ENCODE measurements at regions not wholly inside any gene's neighbourhood (a gene's known extent, or its start where the extent isn't known, plus 50 kb on each side); places are given as distances from the start of the nearest gene placed in this dataset.

DNA sequence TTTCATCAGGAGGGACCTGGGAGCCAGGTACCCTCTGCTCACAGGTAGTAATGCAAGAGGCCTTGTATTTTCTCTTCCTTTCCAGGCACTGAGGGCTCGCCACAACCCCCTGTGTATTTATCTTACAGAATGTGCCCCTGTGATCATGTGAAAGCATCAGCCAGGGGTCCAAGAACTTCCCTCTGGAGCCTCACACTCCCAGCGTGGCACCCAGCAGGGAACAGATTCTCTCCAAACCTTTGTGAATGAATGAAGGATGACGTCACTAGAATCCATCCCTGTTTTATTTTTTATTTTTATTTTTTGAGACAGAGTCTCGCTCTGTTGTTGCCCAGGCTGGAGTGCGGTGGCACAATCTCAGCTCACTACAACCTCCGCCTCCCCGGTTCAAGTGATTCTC, 107.3 kb upstream of the IER5L start:
- TF ChIP-seq, protein P1, sequence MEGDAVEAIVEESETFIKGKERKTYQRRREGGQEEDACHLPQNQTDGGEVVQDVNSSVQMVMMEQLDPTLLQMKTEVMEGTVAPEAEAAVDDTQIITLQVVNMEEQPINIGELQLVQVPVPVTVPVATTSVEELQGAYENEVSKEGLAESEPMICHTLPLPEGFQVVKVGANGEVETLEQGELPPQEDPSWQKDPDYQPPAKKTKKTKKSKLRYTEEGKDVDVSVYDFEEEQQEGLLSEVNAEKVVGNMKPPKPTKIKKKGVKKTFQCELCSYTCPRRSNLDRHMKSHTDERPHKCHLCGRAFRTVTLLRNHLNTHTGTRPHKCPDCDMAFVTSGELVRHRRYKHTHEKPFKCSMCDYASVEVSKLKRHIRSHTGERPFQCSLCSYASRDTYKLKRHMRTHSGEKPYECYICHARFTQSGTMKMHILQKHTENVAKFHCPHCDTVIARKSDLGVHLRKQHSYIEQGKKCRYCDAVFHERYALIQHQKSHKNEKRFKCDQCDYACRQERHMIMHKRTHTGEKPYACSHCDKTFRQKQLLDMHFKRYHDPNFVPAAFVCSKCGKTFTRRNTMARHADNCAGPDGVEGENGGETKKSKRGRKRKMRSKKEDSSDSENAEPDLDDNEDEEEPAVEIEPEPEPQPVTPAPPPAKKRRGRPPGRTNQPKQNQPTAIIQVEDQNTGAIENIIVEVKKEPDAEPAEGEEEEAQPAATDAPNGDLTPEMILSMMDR (IDR thresholded peaks at IDR 0.05) = no peak
- no peak for TF ChIP-seq POLR2A (IDR thresholded peaks at IDR 0.05)
- TF ChIP-seq EP300 (IDR thresholded peaks at IDR 0.05) = no peak
